ENCODE measurements at regions not wholly inside any gene's neighbourhood (a gene's known extent, or its start where the extent isn't known, plus 50 kb on each side); places are given as distances from the start of the nearest gene placed in this dataset.
"Not testable (repeated sequence)": the region's sequence is repeated elsewhere in the genome, so short reads cannot be mapped to it uniquely, and the experiment has no call there.

DNA sequence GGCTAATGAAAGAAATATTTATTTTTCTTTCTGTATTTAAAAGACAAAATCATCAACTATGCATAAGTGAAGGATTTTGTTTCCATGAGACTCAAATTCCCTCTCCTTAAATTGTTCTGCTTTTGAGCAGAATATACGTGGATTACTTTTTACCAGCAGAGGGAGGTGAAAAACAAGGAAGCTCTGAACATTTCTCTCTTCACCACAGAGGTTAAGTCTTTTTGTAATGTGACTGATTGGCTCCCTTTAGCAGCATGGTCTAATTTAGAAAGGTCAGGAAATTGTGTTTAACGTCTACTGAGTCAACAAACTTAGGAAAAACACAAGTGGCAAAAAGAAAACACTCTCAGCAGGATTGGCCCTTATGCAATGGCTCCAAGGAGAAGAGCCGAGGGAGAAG is 55.1 kb upstream of the F9 start:
- no peak for DNase-seq (ENCODE audit: low spot score)

- not testable (repeated sequence) for DNase-seq (ENCODE audit: low spot score)
Observed at GRCh38 chrX:139461945-139462344, 68.6 kb upstream of the F9 start.

- no peak for DNase-seq (ENCODE audit: low spot score)
Observed at GRCh38 chrX:139454743-139455142, 75.8 kb upstream of the F9 start.

DNA sequence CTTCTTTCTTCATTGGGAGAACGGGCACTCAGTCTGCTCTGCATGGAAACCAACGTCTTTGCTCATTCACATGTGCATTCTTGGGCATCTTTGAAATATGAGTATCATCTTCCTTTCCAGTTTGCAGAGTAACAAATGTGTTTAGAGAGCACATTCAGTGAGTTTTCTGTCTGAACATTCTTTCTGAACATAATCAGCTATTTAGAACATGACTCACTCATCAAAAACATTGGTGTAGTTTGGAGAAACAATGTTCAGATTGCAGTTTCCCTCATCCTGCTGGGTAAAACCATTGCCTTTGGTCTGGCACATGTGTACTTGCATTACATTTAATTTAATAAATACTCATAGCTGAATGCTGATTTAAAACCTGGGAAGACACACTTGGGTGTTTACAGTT is 81.5 kb upstream of the F9 start:
- DNase-seq (ENCODE audit: low spot score), result peak; percentile 9

- DNase-seq (ENCODE audit: low spot score), result no peak
Observed at GRCh38 chrX:139446832-139447231, 83.7 kb upstream of the F9 start.

- DNase-seq (ENCODE audit: low spot score), result peak; percentile 16
Observed at GRCh38 chrX:139429913-139430312, 100.6 kb upstream of the F9 start.

- no peak for DNase-seq (ENCODE audit: low spot score)
Observed at GRCh38 chrX:139423186-139423585, 107.4 kb upstream of the F9 start.

DNA sequence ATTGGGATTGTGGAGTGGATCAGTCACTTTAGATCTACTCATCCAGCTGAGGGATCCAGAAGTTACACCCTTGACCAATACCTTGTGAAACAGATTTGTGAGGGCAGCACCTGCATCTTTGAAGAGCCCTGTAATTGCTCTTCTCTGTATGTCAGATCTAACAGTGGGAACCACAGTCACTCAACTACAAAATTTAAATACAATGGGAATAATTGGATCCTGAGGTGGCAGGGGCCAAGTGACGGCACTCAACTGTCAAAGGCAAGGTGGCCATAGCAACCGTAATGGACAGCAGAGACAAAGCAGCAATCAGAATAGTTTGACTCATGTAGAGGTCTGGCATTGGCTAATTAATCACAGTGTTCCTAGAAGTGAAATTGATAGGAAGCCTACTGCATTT is 132.3 kb upstream of the F9 start:
- not testable (repeated sequence) for DNase-seq (ENCODE audit: low spot score)

- no peak for DNase-seq (ENCODE audit: low spot score)
Observed at GRCh38 chrX:139388254-139388653, 142.3 kb upstream of the F9 start.

DNA sequence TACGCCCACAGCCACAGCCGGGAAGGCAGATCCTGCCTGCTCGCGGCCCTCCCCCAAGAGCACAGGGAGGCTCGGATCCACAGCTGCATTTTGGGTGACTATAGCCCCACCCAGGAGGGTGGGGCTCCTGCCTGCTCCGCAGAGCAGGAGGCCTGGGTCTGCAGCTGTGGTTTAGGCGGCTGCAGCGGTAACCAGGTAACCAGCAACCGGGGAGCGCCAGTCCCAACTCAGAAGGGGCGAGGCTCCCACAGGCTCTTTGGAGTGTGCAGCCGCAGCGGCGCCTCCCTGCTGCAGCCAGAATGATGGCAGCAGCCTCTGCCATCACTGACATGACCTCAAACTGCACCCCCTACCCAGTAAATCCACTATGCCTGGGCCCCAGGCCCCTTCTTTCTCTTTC is 148.0 kb upstream of the F9 start:
- DNase-seq (ENCODE audit: low spot score), result no peak

DNA sequence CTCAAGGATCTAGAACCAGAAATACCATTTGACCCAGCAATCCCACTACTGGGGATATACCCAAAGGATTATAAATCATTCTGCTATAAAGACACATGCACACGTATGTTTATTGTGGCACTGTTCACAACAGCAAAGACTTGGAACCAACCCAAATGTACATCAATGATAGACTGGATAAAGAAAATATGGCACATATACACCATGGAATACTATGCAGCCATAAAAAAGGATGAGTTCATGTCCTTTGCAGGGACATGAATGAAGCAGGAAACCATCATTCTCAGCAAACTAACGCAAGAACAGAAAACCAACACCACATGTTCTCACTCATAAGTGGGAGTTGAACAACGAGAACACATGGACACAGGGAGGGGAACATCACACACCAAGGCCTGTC is 154.0 kb upstream of the F9 start:
- not testable (repeated sequence) for DNase-seq (ENCODE audit: low spot score)

- no peak for DNase-seq (ENCODE audit: low spot score)
Observed at GRCh38 chrX:139360356-139360755, 170.2 kb upstream of the F9 start.

GRCh38 chrX:139342594-139342991 is 187.9 kb upstream of the F9 start:
- DNase-seq (ENCODE audit: low spot score), result not testable (repeated sequence)

GRCh38 chrX:139341855-139342593 is 188.5 kb upstream of the F9 start:
- not testable (repeated sequence) for DNase-seq (ENCODE audit: low spot score)

- no peak for DNase-seq (ENCODE audit: low spot score)
Observed at GRCh38 chrX:139332441-139332840, 198.1 kb upstream of the F9 start.

DNA sequence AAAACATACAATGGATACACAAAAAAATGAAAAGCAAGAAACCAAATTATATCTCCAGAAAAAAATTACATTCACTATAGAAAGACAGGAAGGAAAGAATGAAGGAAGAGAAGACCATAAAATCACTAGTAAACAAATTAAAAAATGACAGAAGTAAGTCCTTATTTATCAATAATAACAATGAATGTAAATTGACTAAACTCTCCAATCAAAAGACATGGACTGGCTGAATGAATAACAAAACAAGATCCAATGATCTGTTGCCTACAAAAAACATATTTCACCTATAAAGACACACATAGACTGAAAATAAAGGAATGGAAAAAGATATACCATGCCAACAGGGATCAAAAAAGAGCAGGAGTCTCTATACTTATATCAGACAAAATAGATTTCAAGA is 203.2 kb upstream of the F9 start:
- no peak for DNase-seq (ENCODE audit: low spot score)

DNA sequence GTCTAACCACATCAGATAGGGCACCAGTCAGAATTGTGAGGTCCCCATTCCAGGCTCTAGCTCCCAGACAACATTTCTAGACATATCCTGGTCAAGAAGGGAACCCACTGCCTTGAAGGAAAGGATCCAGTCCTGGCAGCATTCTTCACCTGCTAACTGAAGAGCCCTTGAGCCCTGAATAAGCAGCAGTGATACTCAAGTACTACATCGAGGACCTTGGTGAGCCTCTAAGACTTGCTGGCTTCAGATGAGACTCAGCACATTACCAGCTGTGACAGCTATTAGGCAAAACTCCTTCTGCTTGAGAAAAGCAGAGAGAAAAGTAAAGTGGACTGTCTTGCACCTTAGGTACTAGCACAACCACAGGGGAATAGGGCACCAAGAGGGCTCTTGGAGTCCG is 205.8 kb upstream of the F9 start:
- no peak for DNase-seq (ENCODE audit: low spot score)

DNA sequence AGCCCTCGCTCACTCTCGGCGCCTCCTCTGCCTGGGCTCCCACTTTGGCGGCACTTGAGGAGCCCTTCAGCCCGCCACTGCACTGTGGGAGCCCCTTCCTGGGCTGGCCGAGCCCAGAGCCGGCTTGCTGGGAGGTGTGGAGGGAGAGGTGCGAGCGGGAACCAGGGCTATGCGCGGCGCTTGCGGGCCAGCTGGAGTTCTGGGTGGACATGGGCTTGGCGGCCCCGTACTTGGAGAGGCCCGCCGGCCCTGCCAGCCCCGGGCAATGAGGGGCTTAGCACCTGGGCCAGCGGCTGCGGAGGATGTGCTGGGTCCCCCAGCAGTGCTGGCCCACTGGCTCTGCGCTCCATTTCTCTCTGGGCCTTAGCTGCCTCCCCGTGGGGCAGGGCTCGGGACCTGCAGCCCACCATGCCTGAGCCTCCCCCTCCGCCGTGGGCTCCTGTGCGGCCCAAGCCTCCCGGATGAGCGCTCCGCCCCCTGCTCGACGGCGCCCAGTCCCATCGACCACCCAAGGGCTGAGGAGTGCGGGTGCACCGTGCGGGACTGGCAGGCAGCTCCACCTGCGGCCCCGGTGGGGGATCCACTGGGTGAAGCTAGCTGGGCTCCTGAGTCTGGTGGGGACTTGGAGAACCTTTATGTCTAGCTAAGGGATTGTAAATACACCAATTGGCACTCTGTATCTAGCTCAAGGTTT is 209.7 kb upstream of the F9 start:
- not testable (repeated sequence) for DNase-seq (ENCODE audit: low spot score)

GRCh38 chrX:139306675-139307074 is 223.9 kb upstream of the F9 start:
- DNase-seq (ENCODE audit: low spot score), result not testable (repeated sequence)

DNA sequence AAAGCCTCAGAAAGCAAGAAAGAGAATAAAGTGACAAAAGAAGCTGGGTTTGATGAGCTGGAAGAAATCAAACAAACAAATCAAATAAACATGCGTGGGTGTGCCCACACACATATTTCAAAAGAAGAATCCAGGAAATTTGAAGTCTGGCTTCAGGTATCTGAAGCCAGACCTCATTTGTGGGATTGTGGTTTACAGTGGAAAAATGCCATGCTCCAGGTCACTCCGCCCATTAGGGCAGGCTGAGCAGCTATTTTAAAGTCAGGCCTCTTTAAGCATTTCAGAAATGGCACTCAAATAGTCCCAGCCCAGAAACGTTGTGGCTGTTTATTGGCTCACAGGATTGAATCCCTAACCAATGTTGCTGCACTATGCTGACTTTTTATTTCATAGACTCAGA is 226.1 kb upstream of the F9 start:
- DNase-seq (ENCODE audit: low spot score), result peak; percentile 8

GRCh38 chrX:139299309-139299708 is 231.2 kb upstream of the F9 start:
- DNase-seq (ENCODE audit: low spot score), result no peak

GRCh38 chrX:139298437-139298836 is 232.1 kb upstream of the F9 start:
- DNase-seq (ENCODE audit: low spot score), result no peak

- no peak for DNase-seq (ENCODE audit: low spot score)
Observed at GRCh38 chrX:139297638-139298037, 232.9 kb upstream of the F9 start.

DNA sequence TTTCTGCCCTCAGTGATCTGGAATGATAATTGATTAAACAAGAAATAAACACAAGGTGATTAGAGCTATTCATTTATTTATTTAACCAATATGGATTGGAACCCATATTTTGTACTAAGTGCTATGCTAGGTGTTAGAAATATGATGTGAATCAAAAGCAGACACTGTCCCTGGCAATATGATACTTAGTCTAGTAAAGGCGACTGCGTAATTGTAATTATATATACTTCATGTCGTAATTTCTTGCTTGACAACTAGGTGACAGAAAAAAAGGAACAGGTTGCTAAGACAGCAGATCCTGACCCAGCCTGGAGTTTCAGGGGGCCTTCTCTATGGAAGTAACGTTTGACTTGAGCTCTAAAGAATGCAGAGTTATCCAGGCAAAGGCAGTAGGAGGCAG is 236.5 kb upstream of the F9 start:
- DNase-seq (ENCODE audit: low spot score), result no peak

Data from AG20443 (cell line).